GM19099 (cell line): ENCODE measurements at regions not wholly inside any gene's neighbourhood (a gene's known extent, or its start where the extent isn't known, plus 50 kb on each side); places are given as distances from the start of the nearest gene placed in this dataset.

Experiments used
- POLR2A ChIP-seq: IDR thresholded peaks from 3 replicates; pipeline ENCODE4 v1.6.1; 2011; ENCODE audit warnings: low read depth; ENCODE audit not compliant: insufficient read length; ENCODE audit errors: extremely low read depth

- TF ChIP-seq POLR2A, result no peak
These were observed 493.3 kb upstream of the GCFC2 start for GRCh38 chr2:76204048-76204447.

DNA sequence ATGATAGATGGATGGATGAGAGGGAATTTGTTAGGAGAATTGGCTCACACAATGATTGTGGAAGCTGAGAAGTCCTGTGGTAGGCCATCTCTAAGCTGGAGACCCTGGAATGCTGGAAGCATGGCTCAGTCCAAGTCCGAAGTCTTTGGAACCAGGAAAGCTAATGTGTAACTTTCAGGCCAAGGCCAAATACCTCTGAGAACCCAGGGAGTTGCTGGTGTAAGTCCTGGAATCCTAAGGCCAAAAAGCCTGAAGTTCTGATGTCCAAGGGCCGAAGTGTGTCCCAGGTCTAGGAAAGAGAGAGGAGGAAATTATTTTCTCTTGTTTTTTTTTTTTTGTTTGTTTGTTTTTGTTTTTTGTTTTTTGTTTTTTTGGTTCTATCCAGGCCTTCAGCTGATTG lies 492.2 kb upstream of the GCFC2 start:
- no peak for TF ChIP-seq POLR2A

DNA sequence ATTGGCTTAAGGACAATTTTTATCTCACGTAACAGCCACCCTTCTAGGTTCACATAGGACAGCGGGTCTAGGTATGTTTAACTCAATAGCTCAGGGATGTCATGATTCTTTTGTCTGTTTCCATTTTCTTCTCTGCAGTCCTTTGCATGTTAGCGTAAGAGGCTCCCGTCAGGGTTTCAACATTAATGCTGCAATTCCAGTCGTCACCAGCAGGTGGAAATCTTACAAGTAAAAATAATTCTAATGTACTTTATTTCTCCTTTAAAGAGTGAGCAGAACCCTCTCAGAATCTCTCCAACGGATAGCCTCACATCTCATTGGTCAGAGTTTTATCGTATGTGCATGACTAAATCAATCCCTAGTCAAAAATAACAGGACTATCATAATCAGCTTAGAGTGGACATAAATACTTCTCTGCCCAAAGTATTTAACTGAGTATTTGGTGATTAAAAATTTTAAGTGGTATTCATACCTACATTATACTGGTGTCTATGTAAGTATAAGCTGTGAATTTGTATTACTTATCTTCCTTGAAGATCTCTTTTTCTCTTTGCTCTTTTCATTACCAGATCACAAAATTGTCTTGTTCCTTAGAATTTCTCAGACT lies 487.2 kb upstream of the GCFC2 start:
- TF ChIP-seq POLR2A, result no peak

DNA sequence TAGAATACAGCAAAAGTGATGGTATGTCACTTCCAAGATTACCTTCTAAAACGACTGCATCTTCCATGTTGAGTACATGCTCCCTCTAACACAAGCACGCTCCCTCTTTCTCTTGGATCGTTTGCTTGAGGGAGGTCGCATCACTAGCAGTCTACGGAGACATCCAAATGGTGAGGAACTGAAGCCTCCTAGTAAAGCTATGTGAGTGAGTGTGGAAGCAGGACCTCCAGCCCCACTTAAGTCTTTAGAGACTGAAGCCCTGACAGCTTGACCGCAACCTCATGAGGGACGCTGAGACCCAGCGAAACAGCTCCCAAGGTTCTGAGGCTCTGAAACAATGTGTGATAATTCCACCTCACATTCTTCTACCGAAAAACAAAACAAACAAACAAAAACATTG lies 486.7 kb upstream of the GCFC2 start:
- TF ChIP-seq POLR2A, result no peak

DNA sequence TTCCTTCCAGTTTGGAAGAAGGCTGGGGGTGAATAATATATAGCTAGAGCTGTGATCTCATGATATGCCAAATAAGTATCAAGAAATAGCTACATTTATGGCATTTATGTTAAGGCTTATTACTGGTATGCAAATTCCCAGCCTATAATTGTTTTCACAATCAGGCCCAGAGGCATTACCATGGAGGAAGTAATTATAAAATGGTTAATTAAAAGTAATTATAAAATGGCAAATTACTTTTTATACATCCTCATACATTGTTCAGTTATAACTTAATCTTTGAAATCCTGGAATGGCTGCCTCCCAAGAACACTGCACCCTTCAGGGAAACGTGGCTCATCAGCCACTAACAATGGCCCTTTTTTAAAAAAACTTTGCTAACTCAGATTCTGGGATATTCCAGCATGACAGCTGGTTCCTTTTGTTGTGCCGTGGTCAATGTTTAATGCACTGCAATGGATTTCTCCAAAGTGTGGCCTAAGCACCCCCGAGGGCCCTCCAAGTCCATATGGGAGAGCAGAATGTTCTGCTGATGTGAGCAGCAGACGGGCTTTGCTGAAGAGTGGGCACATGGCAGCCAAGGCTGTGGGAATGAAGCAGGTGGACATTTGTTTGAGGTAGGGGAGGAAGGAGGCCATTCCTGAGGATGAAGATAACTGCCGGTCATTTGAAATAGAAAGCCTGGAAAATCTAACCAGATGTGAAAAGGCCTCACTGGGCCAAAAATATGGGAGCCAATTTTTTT lies 483.5 kb upstream of the GCFC2 start:
- no peak for TF ChIP-seq POLR2A

- TF ChIP-seq POLR2A, result no peak
These were observed 482.4 kb upstream of the GCFC2 start for GRCh38 chr2:76193089-76193488.

GRCh38 chr2:76188334-76189008 lies 477.8 kb upstream of the GCFC2 start:
- TF ChIP-seq POLR2A, result no peak

DNA sequence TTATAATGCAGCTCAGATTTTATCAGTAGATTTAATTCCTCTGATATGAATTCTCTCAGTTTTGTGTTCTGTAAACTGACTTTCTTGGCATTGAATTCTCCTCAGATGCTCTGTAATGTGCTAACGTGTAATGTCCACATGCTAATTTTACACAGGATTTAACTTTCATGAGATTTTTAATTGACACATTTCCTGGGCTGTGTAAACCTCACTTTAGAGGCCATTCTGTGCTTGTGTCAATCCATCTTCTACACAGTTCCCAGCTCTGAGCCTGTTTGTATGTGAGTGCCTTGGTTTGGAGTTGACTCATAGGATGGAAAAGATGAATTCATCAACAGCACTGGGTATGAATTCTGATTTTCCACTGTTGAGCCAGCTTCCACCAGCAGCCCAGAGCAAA lies 476.7 kb upstream of the GCFC2 start:
- TF ChIP-seq POLR2A, result no peak

DNA sequence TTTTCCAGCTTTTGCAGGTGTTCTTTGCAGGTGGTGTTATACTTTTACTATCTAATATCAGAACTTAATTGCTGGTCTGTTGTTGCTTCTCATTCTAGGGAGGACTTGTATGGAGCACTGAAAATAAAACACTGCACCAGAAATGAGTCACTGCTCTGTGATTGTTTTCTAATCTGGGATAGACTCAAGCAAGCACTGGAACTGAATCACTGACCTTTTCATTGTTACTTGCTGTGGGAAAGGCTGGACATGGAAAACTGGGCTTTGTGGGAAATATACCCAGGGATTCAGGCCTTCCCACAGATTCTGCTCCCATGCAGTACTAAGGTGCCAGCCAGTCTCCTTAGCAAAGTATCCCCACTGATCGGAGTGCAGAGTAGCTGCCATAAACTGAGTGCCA lies 470.0 kb upstream of the GCFC2 start:
- TF ChIP-seq POLR2A, result no peak

GRCh38 chr2:76178610-76179009 lies 467.9 kb upstream of the GCFC2 start:
- TF ChIP-seq POLR2A, result no peak

GRCh38 chr2:76175295-76175694 lies 464.6 kb upstream of the GCFC2 start:
- TF ChIP-seq POLR2A, result no peak

GRCh38 chr2:76174505-76174904 lies 463.8 kb upstream of the GCFC2 start:
- no peak for TF ChIP-seq POLR2A

GRCh38 chr2:76170856-76171255 lies 460.1 kb upstream of the GCFC2 start:
- no peak for TF ChIP-seq POLR2A

DNA sequence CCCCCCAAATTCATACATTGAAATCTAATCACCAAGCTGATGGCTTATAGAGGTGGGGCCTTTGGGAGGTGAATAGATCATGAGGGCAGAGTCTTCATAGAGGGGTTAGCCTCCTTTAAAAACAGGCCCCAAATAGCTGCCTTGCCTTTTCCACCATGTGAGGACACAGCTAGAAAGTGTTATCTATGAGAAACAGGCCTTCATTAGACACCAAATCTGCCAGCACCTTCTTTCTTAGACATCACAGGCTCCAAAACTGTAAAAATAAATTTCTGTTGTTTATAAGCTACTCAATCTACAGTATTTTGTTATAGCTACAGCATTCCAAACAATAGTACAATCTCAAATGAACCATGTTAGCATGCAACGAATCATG lies 459.3 kb upstream of the GCFC2 start:
- no peak for TF ChIP-seq POLR2A

DNA sequence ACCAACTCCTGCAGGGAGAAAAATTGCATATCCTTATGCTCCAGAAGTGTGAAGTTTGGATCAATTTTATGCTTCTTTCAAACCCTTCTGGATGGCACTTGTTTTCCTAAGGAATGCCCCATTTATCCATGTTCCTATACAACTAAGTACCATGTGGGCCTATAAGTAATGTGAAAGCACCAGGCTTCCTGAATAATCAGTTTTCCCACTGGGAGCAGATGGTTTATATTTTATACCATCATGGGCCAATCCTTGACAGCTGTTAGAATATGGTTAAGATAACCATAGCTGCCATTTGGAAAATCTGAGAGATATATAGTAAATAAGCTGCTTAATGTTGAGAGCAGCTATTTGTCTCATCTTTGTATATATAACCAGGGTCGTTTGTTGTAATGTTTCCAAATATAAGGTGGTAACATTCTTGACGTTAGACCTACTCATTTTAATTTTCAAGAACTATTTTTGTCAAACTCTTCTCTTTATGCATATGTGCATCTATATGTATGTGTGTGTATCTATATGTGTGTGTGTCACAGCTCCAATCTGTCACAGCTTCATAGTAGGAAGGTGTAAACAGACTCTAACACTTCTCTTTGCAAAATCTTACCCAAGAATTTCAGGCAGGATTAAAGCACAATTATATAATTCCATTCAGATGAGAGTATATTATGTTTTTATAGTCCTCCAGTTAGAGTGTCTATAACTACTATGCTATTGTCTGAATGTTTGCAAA lies 458.7 kb upstream of the GCFC2 start:
- no peak for TF ChIP-seq POLR2A
